ENCODE measurements at regions not wholly inside any gene's neighbourhood (a gene's known extent, or its start where the extent isn't known, plus 50 kb on each side); places are given as distances from the start of the nearest gene placed in this dataset.
"Not testable (repeated sequence)": the region's sequence is repeated elsewhere in the genome, so short reads cannot be mapped to it uniquely, and the experiment has no call there.

- Histone ChIP-seq H3K27me3 (peaks cover 0 to 12% (median 0%) of the 10 kb centered on the region in 4 donors), H3K36me3 (no peaks in the 10 kb centered on the region), H3K4me1 (no peaks in the 10 kb centered on the region), H3K9me3 (no peaks in the 10 kb centered on the region), H3K4me3 (no peak overlapping the region), H3K27ac (no peak overlapping the region)
- intact Hi-C loops (cut with DNase I): no loop called here
- WGBS, 2 donors: 78 to 88% methylated on average over 5 of the region's 5 CpGs
- no peak for DNase-seq
- TF ChIP-seq POLR2A (IDR thresholded peaks at IDR 0.05): no peak
- TF ChIP-seq CTCF (IDR thresholded peaks at IDR 0.05): no peak
Observed at GRCh38 chrX:1809581-1809980, 194.7 kb downstream of the ASMT start.

GRCh38 chrX:1813809-1814208, 198.9 kb downstream of the ASMT start:
- H3K4me3 ChIP-seq: no peak overlapping the region
- DNase-seq: no peak
- H3K9me3 ChIP-seq: no peaks in the 10 kb centered on the region
- WGBS, 2 donors: 65 to 74% methylated on average over 10 to 14 of the region's 15 CpGs
- H3K27ac ChIP-seq: no peak overlapping the region
- H3K36me3 ChIP-seq: no peaks in the 10 kb centered on the region
- H3K4me1 ChIP-seq: no peaks in the 10 kb centered on the region
- H3K27me3 ChIP-seq: no peaks in the 10 kb centered on the region
- TF ChIP-seq POLR2A (IDR thresholded peaks at IDR 0.05): no peak
- intact Hi-C loops (cut with DNase I): no loop called here

- Histone ChIP-seq H3K27ac (no peak overlapping the region), H3K4me1 (no peaks in the 10 kb centered on the region), H3K9me3 (no peaks in the 10 kb centered on the region), H3K27me3 (no peaks in the 10 kb centered on the region), H3K4me3 (no peak overlapping the region), H3K36me3 (no peaks in the 10 kb centered on the region)
- TF ChIP-seq POLR2A (IDR thresholded peaks at IDR 0.05): no peak
- TF ChIP-seq CTCF (IDR thresholded peaks at IDR 0.05): no peak
- no peak for DNase-seq
- intact Hi-C loops (cut with DNase I): no loop called here
- 87% methylated on average over 4 to 15 of the region's 15 CpGs for WGBS, 2 donors
Observed at GRCh38 chrX:1815456-1816175, 200.8 kb downstream of the ASMT start.

- DNase-seq; H3K27me3 ChIP-seq; H3K4me3 ChIP-seq; H3K27ac ChIP-seq; H3K36me3 ChIP-seq; H3K9me3 ChIP-seq; intact Hi-C loops (cut with DNase I); H3K4me1 ChIP-seq: not testable (repeated sequence)
- 84 to 96% methylated on average over 17 of the region's 17 CpGs for WGBS, 2 donors
Observed at GRCh38 chrX:1816387-1816982, 201.6 kb downstream of the ASMT start.

GRCh38 chrX:1821846-1822245, 207.0 kb downstream of the ASMT start:
- WGBS, 2 donors: 81 to 86% methylated on average over 6 to 7 of the region's 8 CpGs
- intact Hi-C loops (cut with DNase I): no loop called here
- Histone ChIP-seq H3K27me3 (no peaks in the 10 kb centered on the region), H3K9me3 (no peaks in the 10 kb centered on the region), H3K27ac (no peak overlapping the region), H3K36me3 (no peaks in the 10 kb centered on the region), H3K4me3 (no peak overlapping the region), H3K4me1 (no peaks in the 10 kb centered on the region)
- TF ChIP-seq POLR2A (IDR thresholded peaks at IDR 0.05) (no peak), CTCF (IDR thresholded peaks at IDR 0.05) (no peak)
- DNase-seq: no peak

- no peak overlapping the region for H3K4me3 ChIP-seq
- WGBS, 2 donors: 60 to 85% methylated on average over 1 to 6 of the region's 6 CpGs
Observed at GRCh38 chrX:1824855-1825254, 210.0 kb downstream of the ASMT start.

More at GRCh38 chrX:1824855-1825254, 210.0 kb downstream of the ASMT start:
- Histone ChIP-seq H3K36me3 (no peaks in the 10 kb centered on the region), H3K9me3 (no peaks in the 10 kb centered on the region), H3K27ac (no peak overlapping the region), H3K27me3 (no peaks in the 10 kb centered on the region), H3K4me1 (no peaks in the 10 kb centered on the region)
- intact Hi-C loops (cut with DNase I): no loop called here
- DNase-seq: no peak
- TF ChIP-seq CTCF (IDR thresholded peaks at IDR 0.05) (no peak), POLR2A (IDR thresholded peaks at IDR 0.05) (no peak)

Measured in esophagus squamous epithelium (tissue), 5 donors.